Esophagus squamous epithelium (tissue), 5 donors: ENCODE measurements at regions not wholly inside any gene's neighbourhood (a gene's known extent, or its start where the extent isn't known, plus 50 kb on each side); places are given as distances from the start of the nearest gene placed in this dataset.

Source experiments
- DNase-seq: peaks from one replicate; lab custom pipeline; 2025; lab: John Stamatoyannopoulos, UW
- H3K27ac ChIP-seq, 4 donors: fragments of 200-600 bp; sonication (generic); one replicate each; pipeline ENCODE4 v1.5.1; 2016 to 2019; ENCODE audit warnings: mild to moderate bottlenecking in 1 of 4
- H3K27me3 ChIP-seq, 4 donors: fragments of 200-600 bp; sonication (generic); 1 replicate in 3 of 4; 2 replicates in 1 of 4; pipeline versions ENCODE4 v1.5.1 to v1.6.0; 2017 to 2021; ENCODE audit warnings: antibody characterized with exemption in 1 of 4
- H3K36me3 ChIP-seq, 3 donors: fragments of 200-600 bp; sonication (generic); one replicate each; pipeline ENCODE4 v1.5.1; 2016 to 2019
- H3K4me1 ChIP-seq, 3 donors: fragments of 200-600 bp; sonication (generic); one replicate each; pipeline ENCODE4 v1.5.1; 2017 to 2019
- H3K4me3 ChIP-seq, 4 donors: fragments of 200-600 bp; sonication (generic); 1 replicate in 3 of 4; 2 replicates in 1 of 4; pipeline ENCODE4 v1.5.1; 2016 to 2019; ENCODE audit warnings: mild to moderate bottlenecking in 2 of 4, moderate library complexity in 1 of 4
- H3K9me3 ChIP-seq, 3 donors: fragments of 200-600 bp; sonication (generic); one replicate each; pipeline ENCODE4 v1.5.1; 2016 to 2019
- CTCF ChIP-seq, 6 experiments: fragments of 450-650 bp in 4 of 6; fragments of 200-600 bp in 2 of 6; sonication (generic) in 2 of 6; IDR thresholded peaks; one replicate each; pipeline ENCODE4 v1.5.1; 2016 to 2019; ENCODE audit warnings: antibody characterized with exemption in 6 of 6, mild to moderate bottlenecking in 4 of 6, moderate library complexity in 4 of 6
- POLR2A ChIP-seq, 4 donors: fragments of 450-650 bp; IDR thresholded peaks; one replicate each; pipeline ENCODE4 v1.6.1; 2017; ENCODE audit warnings: antibody characterized with exemption in 4 of 4, mild to moderate bottlenecking in 4 of 4, moderate library complexity in 3 of 4
- WGBS, 2 donors: methylation state at CpG; one replicate each; pipeline ENCODE4 v1.1.5; 2018; 5-methylcytosine and 5-hydroxymethylcytosine counted together
- intact Hi-C: fragments of 100-400 bp; cut with DNase I; formaldehyde crosslinking; loops from one replicate; pipeline ENCODE4 v1.15.0; 2022
- donor health status: DM: yes; HTN: yes; CAD: no.

DNA sequence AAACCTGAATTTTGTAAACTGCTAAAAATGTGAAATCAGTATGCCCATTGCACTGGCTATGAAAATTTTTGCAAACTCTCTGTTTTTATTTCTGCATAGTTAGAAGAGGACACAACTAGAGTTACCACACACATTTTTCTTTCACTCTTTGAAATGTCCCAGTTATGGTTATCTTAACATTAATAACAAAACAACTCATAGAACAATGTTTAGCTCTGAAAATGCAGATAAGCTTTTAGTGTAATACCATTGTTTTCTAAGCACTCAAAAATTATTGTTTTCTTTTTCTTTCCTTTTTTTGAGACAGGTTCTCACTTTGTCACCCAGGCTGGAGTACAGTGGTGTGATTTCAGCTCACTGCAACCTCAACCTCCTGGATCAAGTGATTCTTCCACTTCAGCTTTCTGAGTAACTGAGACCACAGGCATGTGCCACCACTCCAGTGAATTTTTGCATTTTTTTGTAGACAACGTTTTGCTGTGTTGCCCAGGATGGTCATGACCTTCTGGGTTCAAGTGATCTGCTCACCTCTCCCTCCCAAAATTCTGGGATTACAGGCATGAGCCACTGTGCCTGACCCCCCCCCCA, 1204.5 kb upstream of the ZEB2 start:
- 40 to 50% methylated on average over 1 of the region's 1 CpG for WGBS, 2 donors
- H3K4me1 ChIP-seq: no peaks in the 10 kb centered on the region
- intact Hi-C loops: no loop called here
- TF ChIP-seq POLR2A (IDR thresholded peaks at IDR 0.05) (no peak), CTCF (IDR thresholded peaks at IDR 0.05) (no peak)
- H3K9me3 ChIP-seq: no peaks in the 10 kb centered on the region
- no peaks in the 10 kb centered on the region for H3K36me3 ChIP-seq
- no peak for DNase-seq
- H3K27ac ChIP-seq: no peak overlapping the region
- H3K27me3 ChIP-seq: no peaks in the 10 kb centered on the region
- H3K4me3 ChIP-seq: no peak overlapping the region

DNA sequence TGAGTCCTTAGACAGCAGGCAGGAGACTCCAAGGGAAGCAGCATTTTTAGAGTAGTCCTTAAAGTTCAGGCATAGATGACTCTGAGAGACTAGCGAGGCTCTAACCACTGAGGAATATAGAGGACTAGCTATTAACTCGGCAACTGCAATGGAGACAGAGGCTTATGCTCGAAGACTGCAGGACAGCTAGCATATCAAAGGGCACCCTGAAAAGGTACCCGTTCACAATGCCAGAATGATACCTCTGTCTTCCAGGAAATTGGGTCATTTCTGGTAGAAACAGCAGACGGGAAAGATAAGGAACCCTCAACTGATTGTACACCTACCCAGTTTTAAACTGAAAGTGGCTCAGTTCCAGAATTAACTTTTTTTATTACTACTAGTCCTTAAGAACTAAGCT, 1204.0 kb upstream of the ZEB2 start:
- intact Hi-C loops: no loop called here
- no peaks in the 10 kb centered on the region for H3K36me3 ChIP-seq
- TF ChIP-seq CTCF (IDR thresholded peaks at IDR 0.05): no peak
- no peak for TF ChIP-seq POLR2A (IDR thresholded peaks at IDR 0.05)
- no peaks in the 10 kb centered on the region for H3K27me3 ChIP-seq
- DNase-seq: no peak
- H3K27ac ChIP-seq: no peak overlapping the region
- no peaks in the 10 kb centered on the region for H3K4me1 ChIP-seq
- H3K4me3 ChIP-seq: no peak overlapping the region
- no peaks in the 10 kb centered on the region for H3K9me3 ChIP-seq
- 70 to 78% methylated on average over 5 of the region's 5 CpGs for WGBS, 2 donors

GRCh38 chr2:145721681-145722080, 1201.8 kb upstream of the ZEB2 start:
- no peaks in the 10 kb centered on the region for H3K4me1 ChIP-seq
- H3K36me3 ChIP-seq: no peaks in the 10 kb centered on the region
- H3K27ac ChIP-seq: no peak overlapping the region
- WGBS, 2 donors: 88 to 100% methylated on average over 1 of the region's 1 CpG
- no peaks in the 10 kb centered on the region for H3K27me3 ChIP-seq
- intact Hi-C loops: no loop called here
- no peak for DNase-seq
- no peaks in the 10 kb centered on the region for H3K9me3 ChIP-seq
- no peak overlapping the region for H3K4me3 ChIP-seq
- no peak for TF ChIP-seq POLR2A (IDR thresholded peaks at IDR 0.05)
- TF ChIP-seq CTCF (IDR thresholded peaks at IDR 0.05): no peak

- intact Hi-C loops: no loop called here
- H3K36me3 ChIP-seq: no peaks in the 10 kb centered on the region
- H3K4me3 ChIP-seq: no peak overlapping the region
- no peak overlapping the region for H3K27ac ChIP-seq
- 78 to 87% methylated on average over 2 of the region's 2 CpGs for WGBS, 2 donors
- no peak for DNase-seq
- H3K9me3 ChIP-seq: peaks cover 0 to under 1% (median 0%) of the 10 kb centered on the region in 3 donors
- no peaks in the 10 kb centered on the region for H3K4me1 ChIP-seq
- TF ChIP-seq CTCF (IDR thresholded peaks at IDR 0.05) (no peak), POLR2A (IDR thresholded peaks at IDR 0.05) (no peak)
- H3K27me3 ChIP-seq: no peaks in the 10 kb centered on the region
These were observed 1195.7 kb upstream of the ZEB2 start for GRCh38 chr2:145715601-145716000.

DNA sequence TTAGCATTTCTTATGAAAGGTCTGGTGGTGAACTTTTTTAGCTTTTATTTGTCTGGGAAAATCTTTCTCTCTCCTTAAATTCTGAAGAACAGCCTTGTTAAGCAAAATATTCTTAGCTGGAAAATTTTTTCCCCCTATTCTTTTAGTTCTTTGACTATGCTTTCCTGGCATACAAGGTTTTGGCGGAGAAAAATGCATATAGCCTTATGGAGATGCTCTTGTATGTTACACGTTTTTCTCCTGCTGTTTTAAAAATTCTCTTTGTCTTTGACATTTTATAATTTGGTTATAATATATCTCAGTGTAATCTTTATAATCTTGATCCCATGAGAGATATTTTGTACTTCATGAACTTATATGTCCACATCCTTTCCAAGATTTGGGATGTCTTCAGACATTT, 1190.4 kb upstream of the ZEB2 start:
- H3K4me1 ChIP-seq: no peaks in the 10 kb centered on the region
- intact Hi-C loops: no loop called here
- H3K27me3 ChIP-seq: no peaks in the 10 kb centered on the region
- no peak for DNase-seq
- H3K9me3 ChIP-seq: peaks cover 0 to 5% (median 0%) of the 10 kb centered on the region in 3 donors
- WGBS, 2 donors: 88 to 91% methylated on average over 2 of the region's 2 CpGs
- TF ChIP-seq CTCF (IDR thresholded peaks at IDR 0.05) (no peak), POLR2A (IDR thresholded peaks at IDR 0.05) (no peak)
- no peak overlapping the region for H3K27ac ChIP-seq
- H3K4me3 ChIP-seq: no peak overlapping the region
- no peaks in the 10 kb centered on the region for H3K36me3 ChIP-seq
